RWPE2 (cell line): ENCODE measurements at regions not wholly inside any gene's neighbourhood (a gene's known extent, or its start where the extent isn't known, plus 50 kb on each side); places are given as distances from the start of the nearest gene placed in this dataset.

Experiments
- ATAC-seq: fragments of 200-7000 bp; cut with Tn5 transposase; 3 replicates; pipeline ENCODE4 v1.9.1; 2021; ENCODE audit warnings: low read depth
- DNase-seq: peaks from one replicate; pipeline ENCODE4 v3.0.0-alpha.2; 2020; ENCODE audit warnings: low spot score
- H3K27ac ChIP-seq: fragments of 450-650 bp; 2 replicates; pipeline ENCODE4 v1.5.1; 2017; ENCODE audit warnings: mild to moderate bottlenecking; ENCODE audit not compliant: poor library complexity, severe bottlenecking
- H3K27me3 ChIP-seq: fragments of 250-450 bp; sonication (Bioruptor Pico); 2 replicates; pipeline ENCODE4 v1.5.1; 2021; ENCODE audit warnings: mild to moderate bottlenecking, moderate library complexity; ENCODE audit not compliant: insufficient read depth, poor library complexity, severe bottlenecking
- H3K36me3 ChIP-seq: fragments of 250-450 bp; sonication (Bioruptor Pico); 2 replicates; pipeline ENCODE4 v1.5.1; 2020; ENCODE audit warnings: low read depth, mild to moderate bottlenecking, moderate library complexity
- H3K4me1 ChIP-seq: fragments of 250-450 bp; sonication (Bioruptor Pico); 2 replicates; pipeline ENCODE4 v1.5.1; 2021; ENCODE audit warnings: mild to moderate bottlenecking, moderate library complexity; ENCODE audit not compliant: insufficient read depth, poor library complexity, severe bottlenecking
- H3K4me3 ChIP-seq: fragments of 250-450 bp; sonication (Bioruptor Pico); 2 replicates; pipeline ENCODE4 v1.5.1; 2021; ENCODE audit warnings: mild to moderate bottlenecking, moderate library complexity; ENCODE audit not compliant: severe bottlenecking
- H3K9me3 ChIP-seq: fragments of 250-450 bp; sonication (Bioruptor Pico); 2 replicates; pipeline ENCODE4 v1.5.1; 2021; ENCODE audit warnings: mild to moderate bottlenecking, moderate library complexity; ENCODE audit not compliant: severe bottlenecking
- CTCF ChIP-seq: fragments of 450-650 bp; IDR thresholded peaks from one replicate; pipeline ENCODE4 v1.5.1; 2017; ENCODE audit warnings: mild to moderate bottlenecking, moderate library complexity; ENCODE audit not compliant: poor library complexity, severe bottlenecking

GRCh38 chr5:89504051-89504450 is 621.1 kb upstream of the MEF2C start:
- no peak overlapping the region for H3K4me3 ChIP-seq
- ATAC-seq (no peak), DNase-seq (no peak)
- no peak overlapping the region for H3K27ac ChIP-seq
- no peaks in the 10 kb centered on the region for H3K9me3 ChIP-seq
- H3K36me3 ChIP-seq = no peaks in the 10 kb centered on the region
- no peak for TF ChIP-seq CTCF
- no peaks in the 10 kb centered on the region for H3K4me1 ChIP-seq
- H3K27me3 ChIP-seq = no peaks in the 10 kb centered on the region

GRCh38 chr5:89499787-89500186 is 616.8 kb upstream of the MEF2C start:
- no peaks in the 10 kb centered on the region for H3K27me3 ChIP-seq
- no peak for ATAC-seq
- H3K4me1 ChIP-seq = no peaks in the 10 kb centered on the region
- DNase-seq = no peak
- no peak overlapping the region for H3K27ac ChIP-seq
- no peak overlapping the region for H3K4me3 ChIP-seq
- no peaks in the 10 kb centered on the region for H3K9me3 ChIP-seq
- no peaks in the 10 kb centered on the region for H3K36me3 ChIP-seq
- TF ChIP-seq CTCF = no peak

- no peak for DNase-seq
- H3K9me3 ChIP-seq = no peaks in the 10 kb centered on the region
- no peak for ATAC-seq
- H3K27me3 ChIP-seq = no peaks in the 10 kb centered on the region
- H3K36me3 ChIP-seq = no peaks in the 10 kb centered on the region
- no peaks in the 10 kb centered on the region for H3K4me1 ChIP-seq
- no peak for TF ChIP-seq CTCF
- no peak overlapping the region for H3K4me3 ChIP-seq
- H3K27ac ChIP-seq = no peak overlapping the region
These were observed 615.7 kb upstream of the MEF2C start for GRCh38 chr5:89498699-89499098.

GRCh38 chr5:89493414-89493813 is 610.4 kb upstream of the MEF2C start:
- ATAC-seq (no peak), DNase-seq (no peak)
- no peak overlapping the region for H3K4me3 ChIP-seq
- H3K9me3 ChIP-seq = no peaks in the 10 kb centered on the region
- H3K27me3 ChIP-seq = no peaks in the 10 kb centered on the region
- no peak overlapping the region for H3K27ac ChIP-seq
- no peaks in the 10 kb centered on the region for H3K4me1 ChIP-seq
- TF ChIP-seq CTCF = no peak
- H3K36me3 ChIP-seq = no peaks in the 10 kb centered on the region

GRCh38 chr5:89484962-89485361 is 602.0 kb upstream of the MEF2C start:
- H3K27ac ChIP-seq = no peak overlapping the region
- H3K27me3 ChIP-seq = no peaks in the 10 kb centered on the region
- TF ChIP-seq CTCF = no peak
- DNase-seq (no peak), ATAC-seq (no peak)
- no peaks in the 10 kb centered on the region for H3K4me1 ChIP-seq
- H3K36me3 ChIP-seq = no peaks in the 10 kb centered on the region
- no peak overlapping the region for H3K4me3 ChIP-seq
- no peaks in the 10 kb centered on the region for H3K9me3 ChIP-seq
